NCI-H2196 treated with DMSO at 0.1 percent for 48 hours (cell line): ENCODE measurements at regions not wholly inside any gene's neighbourhood (a gene's known extent, or its start where the extent isn't known, plus 50 kb on each side); places are given as distances from the start of the nearest gene placed in this dataset.

Experiments
- DNase-seq: peaks from one replicate; lab custom pipeline; 2025; ENCODE audit not compliant: unreplicated experiment; lab: John Stamatoyannopoulos, UW

DNA sequence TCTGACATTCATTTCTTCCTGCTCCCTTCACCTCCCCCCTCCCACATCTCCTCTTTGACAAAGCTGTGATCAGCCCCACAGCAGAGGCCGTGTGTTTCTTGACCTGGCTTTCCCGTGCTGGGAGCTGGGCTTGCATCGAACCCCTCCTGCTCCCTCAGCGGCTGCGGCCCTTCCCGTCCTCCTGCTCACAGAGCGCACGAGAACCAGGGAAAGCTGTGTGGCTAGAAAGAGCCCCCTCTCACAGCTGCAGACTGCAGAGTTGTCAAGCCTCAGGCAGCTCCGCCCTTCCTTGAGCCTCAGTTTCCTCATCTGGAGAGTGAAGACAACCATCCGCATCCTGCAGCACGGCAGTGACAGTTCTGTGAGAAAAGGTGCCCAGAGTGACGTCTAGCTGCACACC, 65.7 kb upstream of the GLI2 start:
- no peak for DNase-seq

- no peak for DNase-seq
Observed at GRCh38 chr2:120670371-120670770, 65.3 kb upstream of the GLI2 start.

GRCh38 chr2:120670771-120671480, 64.7 kb upstream of the GLI2 start:
- no peak for DNase-seq

DNA sequence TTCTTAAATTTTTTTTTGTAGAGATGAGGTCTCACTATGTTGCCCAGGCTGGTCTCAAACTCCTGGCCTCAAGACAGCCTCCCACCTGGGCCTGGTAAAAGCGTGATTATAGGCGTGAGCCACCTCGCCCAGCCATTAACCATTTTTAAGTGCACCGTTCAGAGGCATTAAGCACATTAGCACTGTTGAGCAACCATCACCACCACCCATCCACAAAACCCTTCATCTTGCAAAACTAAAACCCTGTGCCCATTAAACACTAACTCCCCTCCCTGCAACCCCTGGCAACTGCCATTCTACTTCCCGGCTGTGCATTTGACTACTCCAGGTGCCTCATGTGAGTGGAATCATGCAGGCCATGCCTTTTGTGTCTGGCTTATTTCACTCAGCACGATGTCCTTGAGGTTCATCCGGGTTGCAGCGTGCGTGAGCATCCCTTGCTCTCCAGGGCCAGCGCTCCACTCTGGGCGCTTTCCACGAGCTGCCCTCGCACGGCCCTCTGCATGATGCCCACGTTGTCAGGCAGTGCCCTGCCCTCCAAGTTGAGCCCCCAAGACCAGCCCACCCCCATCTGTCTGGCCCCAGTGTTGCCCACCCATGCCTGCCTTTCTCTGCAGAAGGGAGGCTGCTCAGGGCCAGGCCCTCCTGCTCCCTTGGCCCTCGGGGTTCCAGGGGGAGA, 63.0 kb upstream of the GLI2 start:
- DNase-seq: no peak

- no peak for DNase-seq
Observed at GRCh38 chr2:120673205-120673550, 62.5 kb upstream of the GLI2 start.

DNA sequence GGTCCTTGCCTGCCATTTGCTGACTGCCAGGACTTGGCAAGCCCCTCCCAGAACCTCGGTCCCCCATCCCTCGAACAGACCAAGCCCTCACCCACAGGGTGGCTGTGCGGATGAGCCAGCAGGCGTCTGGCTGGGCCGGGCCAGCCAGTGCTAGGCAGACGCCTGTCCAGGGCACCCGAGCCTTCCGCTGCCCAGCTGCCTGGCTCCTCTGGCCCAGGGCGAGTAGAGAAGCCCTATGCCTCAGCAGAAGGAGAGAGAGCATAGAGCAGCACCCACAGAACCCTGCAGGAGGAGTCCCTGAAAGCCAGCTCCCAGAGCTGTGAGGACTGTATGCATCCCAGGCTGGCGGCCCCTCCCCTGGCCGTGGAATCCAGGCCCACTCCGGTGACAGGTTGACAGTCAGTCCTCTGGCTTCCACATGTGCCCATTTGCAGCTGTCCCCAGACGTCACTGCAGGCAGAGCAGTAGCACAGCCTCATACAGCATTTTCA, 62.1 kb upstream of the GLI2 start:
- no peak for DNase-seq

GRCh38 chr2:120674246-120675170, 61.2 kb upstream of the GLI2 start:
- no peak for DNase-seq

- DNase-seq: no peak
Observed at GRCh38 chr2:120675460-120676130, 60.1 kb upstream of the GLI2 start.

DNA sequence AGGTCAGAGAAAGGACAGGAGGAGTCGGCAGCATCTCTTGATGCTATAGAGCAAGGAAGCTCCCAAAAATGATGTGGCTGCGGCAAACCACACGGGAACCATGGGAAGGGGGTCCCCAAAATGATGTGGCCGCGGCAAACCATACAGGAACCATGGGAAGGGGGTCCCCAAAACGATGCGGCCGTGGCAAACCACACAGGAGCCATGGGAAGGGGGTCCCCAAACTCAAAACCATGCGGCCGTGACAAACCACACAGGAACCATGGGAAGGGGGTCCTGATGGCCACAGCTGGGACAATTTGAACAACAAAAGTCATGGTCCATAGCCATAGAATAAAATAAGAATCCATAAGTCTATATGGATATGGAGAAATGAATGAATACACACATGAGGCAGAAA, 58.4 kb upstream of the GLI2 start:
- DNase-seq: no peak

DNA sequence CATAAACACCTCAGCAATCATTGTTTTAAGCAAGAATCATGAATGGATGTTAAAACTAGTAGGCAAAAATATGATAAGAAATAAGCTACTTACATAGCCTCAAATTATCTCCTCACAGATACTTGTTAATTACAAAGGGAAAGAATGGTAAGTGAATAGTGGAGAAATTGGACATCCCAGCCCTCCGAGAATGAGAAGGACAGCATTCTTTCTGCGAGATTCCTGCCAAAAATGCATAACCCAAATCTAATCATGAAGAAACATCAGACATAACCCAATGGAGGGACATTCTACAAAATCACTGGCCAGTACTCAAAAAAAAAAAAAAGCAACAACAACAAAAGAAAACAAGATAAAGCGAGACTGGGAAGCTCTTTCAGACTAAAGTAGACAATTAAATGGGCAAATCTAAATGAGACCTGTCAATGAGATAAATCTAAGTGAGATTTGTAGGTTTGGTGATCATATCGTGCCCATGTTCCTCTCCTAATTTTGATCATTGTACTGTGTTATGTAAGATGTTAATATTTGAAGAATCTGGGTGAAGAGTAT, 57.9 kb upstream of the GLI2 start:
- DNase-seq: no peak

DNA sequence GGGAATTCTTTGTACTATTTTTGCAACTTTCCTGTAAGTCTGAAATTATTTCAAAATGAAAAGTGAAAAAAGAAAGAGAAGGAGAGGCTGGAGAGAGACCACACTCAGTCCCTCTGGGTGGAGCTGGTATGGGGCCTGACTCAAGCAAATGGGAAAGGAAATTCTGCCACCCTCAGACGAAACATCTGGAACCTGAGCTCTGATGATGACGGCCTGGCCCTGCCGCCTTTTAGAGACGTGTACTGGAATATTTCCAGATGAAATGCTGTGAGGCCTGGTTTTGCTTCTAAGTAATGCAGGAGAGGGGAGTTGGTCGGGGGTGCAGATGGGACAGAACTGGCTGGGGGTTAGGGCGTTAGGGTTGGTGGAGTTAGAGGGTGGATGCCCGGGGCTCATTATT, 57.4 kb upstream of the GLI2 start:
- DNase-seq: peak; percentile 21

DNA sequence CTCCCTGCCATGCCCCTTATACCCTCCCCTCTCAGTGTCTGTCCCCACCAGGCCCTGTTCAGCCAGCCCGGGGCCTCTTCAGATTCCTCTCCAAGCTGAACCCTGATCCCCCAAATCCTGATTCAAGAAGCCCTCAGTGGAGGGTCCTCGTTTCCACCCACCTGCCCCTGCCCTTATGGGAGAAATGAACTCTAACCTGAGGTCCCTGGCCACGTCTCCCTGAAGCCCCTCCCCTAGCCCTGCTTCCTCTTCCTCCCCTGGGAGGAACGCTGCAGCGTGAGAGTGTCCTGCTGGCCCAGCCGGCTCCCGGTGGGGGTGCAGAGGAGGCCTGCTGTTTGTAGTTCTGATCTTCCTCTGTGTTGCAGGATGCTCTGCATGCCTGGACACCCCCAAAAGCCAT, 56.7 kb upstream of the GLI2 start:
- DNase-seq: no peak

DNA sequence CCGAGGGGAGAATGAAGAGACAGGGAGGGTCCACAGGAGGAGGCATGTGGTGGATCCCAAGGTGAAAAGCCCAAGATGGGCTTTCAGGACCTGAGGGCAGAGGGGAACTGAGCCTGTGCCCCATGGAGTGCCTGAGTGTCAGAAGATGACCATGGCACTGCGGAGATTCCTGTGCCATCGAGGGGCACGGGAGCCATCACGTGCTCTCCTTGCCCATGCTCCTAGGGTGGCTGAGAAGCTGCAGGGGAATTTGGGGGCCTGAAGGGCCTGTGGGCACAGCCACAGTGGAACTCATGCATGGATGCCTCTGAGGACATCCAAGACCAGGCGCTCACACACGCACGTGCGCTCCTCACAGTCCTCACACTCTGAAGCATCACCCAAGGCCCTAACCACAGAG, 56.1 kb upstream of the GLI2 start:
- DNase-seq: no peak

- peak; percentile 46 for DNase-seq
Observed at GRCh38 chr2:120680136-120680761, 55.4 kb upstream of the GLI2 start.

- DNase-seq: no peak
Observed at GRCh38 chr2:120681181-120681580, 54.5 kb upstream of the GLI2 start.

- DNase-seq: no peak
Observed at GRCh38 chr2:120681696-120682288, 53.9 kb upstream of the GLI2 start.

GRCh38 chr2:120682654-120683053, 53.0 kb upstream of the GLI2 start:
- DNase-seq: no peak

GRCh38 chr2:120683081-120683480, 52.6 kb upstream of the GLI2 start:
- DNase-seq: no peak

GRCh38 chr2:120683701-120684100, 52.0 kb upstream of the GLI2 start:
- DNase-seq: no peak
